ENCODE measurements at regions not wholly inside any gene's neighbourhood (a gene's known extent, or its start where the extent isn't known, plus 50 kb on each side); places are given as distances from the start of the nearest gene placed in this dataset.

DNA sequence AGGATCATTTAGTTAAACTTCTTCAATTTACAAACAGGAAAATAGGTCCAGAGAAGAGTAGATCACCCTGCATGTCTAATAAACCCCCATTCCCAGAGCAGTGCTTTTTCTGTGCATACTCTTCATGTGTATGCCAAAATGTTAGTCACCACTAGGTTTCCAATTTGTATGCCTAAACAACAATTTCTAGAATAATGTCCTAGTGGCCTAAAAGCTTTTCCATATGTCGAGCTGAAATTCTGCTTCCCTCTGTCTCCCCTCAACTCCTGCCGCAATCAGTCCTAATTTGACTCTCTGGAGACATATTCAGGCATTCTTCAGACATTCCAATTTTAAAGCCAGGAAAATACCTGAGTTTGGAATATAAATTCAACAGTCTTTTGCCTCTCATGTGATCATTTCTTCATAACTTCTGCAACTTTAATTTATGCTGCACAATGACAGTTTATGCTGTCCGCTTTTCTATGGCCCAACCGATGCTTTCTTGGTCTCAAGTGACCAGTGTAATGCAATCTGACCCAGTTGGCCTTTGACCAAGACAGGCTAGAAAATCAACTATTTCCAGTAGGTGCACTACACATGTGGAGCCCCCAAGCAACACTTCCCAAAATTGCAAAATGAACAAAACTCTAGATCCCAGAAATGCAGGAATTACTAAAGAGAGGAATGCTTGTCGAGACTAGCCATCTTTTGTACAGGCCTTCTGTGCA is 122.9 kb upstream of the FMR1 start:
- TF ChIP-seq CTCF (IDR thresholded peaks at IDR 0.05; ENCODE audit: control insufficient read depth, extremely low read depth, insufficient read depth): no peak
- no peak overlapping the region for H3K4me3 ChIP-seq (ENCODE audit: low read depth, low read length)
- DNase-seq (ENCODE audit: low read depth): no peak

DNA sequence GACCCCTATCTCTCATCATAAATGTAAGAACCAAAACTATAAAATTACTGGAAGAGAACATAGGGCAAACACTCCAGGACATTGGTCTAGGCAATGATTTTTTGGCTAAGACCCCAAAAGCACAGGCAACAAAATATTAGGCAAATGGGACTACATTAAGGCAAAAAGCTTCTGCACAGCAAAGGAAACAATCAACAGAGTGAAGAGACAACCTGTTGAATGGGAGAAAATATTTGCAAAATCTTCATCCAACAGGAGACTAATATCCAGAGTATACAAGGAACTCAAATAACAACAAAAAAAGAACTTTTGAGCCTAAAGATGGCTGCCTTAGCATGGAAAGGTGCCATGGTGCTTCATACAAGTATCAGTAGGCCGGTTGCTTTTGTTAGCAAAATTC is 111.1 kb upstream of the FMR1 start:
- no peak overlapping the region for H3K4me3 ChIP-seq (ENCODE audit: low read depth, low read length)
- DNase-seq (ENCODE audit: low read depth): no peak
- no peak for TF ChIP-seq CTCF (IDR thresholded peaks at IDR 0.05; ENCODE audit: control insufficient read depth, extremely low read depth, insufficient read depth)

GRCh38 chrX:147803948-147804347 is 107.8 kb upstream of the FMR1 start:
- peak; percentile 2 for DNase-seq (ENCODE audit: low read depth)
- peak; percentile 63 for TF ChIP-seq CTCF (IDR thresholded peaks at IDR 0.05; ENCODE audit: control insufficient read depth, extremely low read depth, insufficient read depth)
- H3K4me3 ChIP-seq (ENCODE audit: low read depth, low read length): no peak overlapping the region

DNA sequence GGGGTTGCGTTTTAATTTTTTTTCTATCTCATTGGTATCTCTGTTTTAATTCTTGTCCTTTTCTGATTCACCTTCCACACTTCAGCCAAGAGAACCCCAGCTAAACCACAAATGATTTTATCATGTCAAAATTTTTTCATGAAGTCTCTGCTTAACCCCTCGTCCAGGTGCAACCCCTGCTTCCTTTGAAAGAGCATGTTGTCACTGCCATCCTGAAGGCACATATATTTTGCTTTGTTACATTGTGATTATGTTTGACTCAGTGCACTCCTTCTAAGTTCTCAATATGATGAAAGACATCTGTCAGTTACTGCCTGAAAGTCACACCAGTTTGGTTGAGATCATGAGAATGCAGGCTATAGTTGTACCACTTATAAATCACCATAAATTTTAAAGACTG is 99.9 kb upstream of the FMR1 start:
- no peak overlapping the region for H3K4me3 ChIP-seq (ENCODE audit: low read depth, low read length)
- no peak for DNase-seq (ENCODE audit: low read depth)
- TF ChIP-seq CTCF (IDR thresholded peaks at IDR 0.05; ENCODE audit: control insufficient read depth, extremely low read depth, insufficient read depth): no peak

DNA sequence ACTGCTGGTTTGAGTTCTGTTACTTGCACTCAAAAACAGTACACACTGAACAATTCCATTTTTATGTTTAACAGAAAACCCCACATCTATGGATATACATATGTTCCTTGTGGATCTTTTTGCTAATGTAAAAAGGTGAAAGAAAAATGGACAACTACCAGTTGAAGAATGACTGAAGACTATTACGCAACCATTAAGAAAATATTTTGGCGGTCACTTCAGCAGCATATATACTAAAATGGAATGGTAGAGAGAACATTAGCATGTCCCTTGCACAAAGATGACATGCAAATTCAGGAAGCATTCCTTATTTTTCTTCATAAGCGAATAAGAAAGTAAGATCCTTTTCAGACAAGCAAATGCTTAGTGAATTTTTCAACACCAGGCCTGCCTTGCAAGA is 84.6 kb upstream of the FMR1 start:
- no peak for TF ChIP-seq CTCF (IDR thresholded peaks at IDR 0.05; ENCODE audit: control insufficient read depth, extremely low read depth, insufficient read depth)
- no peak for DNase-seq (ENCODE audit: low read depth)
- H3K4me3 ChIP-seq (ENCODE audit: low read depth, low read length): no peak overlapping the region

DNA sequence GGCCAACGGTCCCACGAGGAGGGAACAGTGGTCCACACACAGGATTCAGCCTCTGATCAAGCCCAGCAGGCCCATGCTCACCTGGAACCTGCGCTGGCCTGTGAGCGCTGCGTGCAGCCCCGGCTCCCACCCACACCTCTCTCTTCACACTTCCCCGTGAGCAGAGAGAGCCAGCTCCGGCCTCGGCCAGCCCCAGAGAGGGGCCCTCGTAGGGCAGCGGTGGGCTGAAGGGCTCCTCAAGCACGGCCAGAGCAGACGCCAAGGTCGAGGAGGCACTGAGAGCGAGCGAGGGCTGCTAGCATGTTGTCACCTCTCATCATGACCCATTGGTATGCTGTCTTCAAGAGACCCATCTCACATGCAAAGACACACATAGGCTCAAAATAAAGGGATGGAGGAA is 83.0 kb upstream of the FMR1 start:
- no peak overlapping the region for H3K4me3 ChIP-seq (ENCODE audit: low read depth, low read length)
- DNase-seq (ENCODE audit: low read depth): no peak
- no peak for TF ChIP-seq CTCF (IDR thresholded peaks at IDR 0.05; ENCODE audit: control insufficient read depth, extremely low read depth, insufficient read depth)

DNA sequence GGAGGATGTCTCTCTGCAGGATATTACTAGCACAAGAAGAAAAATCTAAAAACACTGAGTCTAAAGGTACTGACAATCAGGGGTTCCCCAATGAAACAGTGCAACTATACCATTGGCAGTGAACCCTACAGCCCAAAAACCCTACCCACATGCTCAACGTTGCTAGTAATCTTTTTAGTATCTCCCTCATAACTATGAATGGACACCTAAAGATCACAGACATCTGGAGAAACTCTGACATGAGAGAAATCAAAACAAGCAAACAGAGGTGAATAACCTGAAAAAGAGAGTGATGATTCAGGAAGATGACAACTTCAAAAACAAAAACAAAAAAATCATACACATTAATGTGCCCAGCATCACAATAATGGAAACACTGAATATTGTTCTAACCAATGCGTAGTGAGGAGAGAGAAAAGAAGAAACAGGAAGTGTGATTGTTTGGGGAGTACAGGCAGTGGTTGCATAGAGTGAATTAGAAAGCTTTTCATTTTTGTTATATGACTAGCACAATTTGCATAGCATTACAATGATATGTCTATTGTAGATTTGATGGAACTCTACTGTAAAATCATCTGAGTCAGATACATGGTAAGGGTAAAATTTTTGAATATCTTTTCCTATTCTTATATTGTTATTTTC is 78.9 kb upstream of the FMR1 start:
- DNase-seq (ENCODE audit: low read depth): no peak
- H3K4me3 ChIP-seq (ENCODE audit: low read depth, low read length): no peak overlapping the region
- TF ChIP-seq CTCF (IDR thresholded peaks at IDR 0.05; ENCODE audit: control insufficient read depth, extremely low read depth, insufficient read depth): no peak
